OCI-LY7 (cell line): ENCODE measurements at regions not wholly inside any gene's neighbourhood (a gene's known extent, or its start where the extent isn't known, plus 50 kb on each side); places are given as distances from the start of the nearest gene placed in this dataset.

Experiments
- BruUV-seq: library from RNA; stranded (reverse); fragments of 400-500 nt; replicated peaks from 2 replicates; lab custom pipeline; 2021; lab: Mats Ljungman, UMichigan
- CTCF ChIA-PET: fragments of 300-600 bp; sonication (Branson Sonifier 250); formaldehyde crosslinking; loops from one replicate; lab custom pipeline; 2022; ENCODE audit warnings: antibody characterized with exemption; ENCODE audit not compliant: unreplicated experiment; lab: Charles Lee
- POLR2A ChIA-PET: fragments of 300-600 bp; sonication (Branson Sonifier 250); formaldehyde crosslinking; loops from one replicate; lab custom pipeline; 2022; ENCODE audit warnings: antibody characterized with exemption; lab: Charles Lee
- DNase-seq: peaks from one replicate; pipeline ENCODE4 v3.0.0-alpha.2; 2015; ENCODE audit warnings: low spot score
- H2AFZ ChIP-seq: fragments of 200-600 bp; sonication (generic), shearing (Covaris generic); 2 replicates; pipeline ENCODE4 v1.6.1; 2014; ENCODE audit warnings: mild to moderate bottlenecking, antibody characterized with exemption, low read length, moderate library complexity
- H3K27ac ChIP-seq: fragments of 200-600 bp; sonication (generic); 2 replicates; pipeline ENCODE4 v1.5.1; 2014; ENCODE audit warnings: mixed run types, low read depth, mild to moderate bottlenecking, moderate library complexity, low read length, inconsistent platforms; ENCODE audit not compliant: poor library complexity, severe bottlenecking
- H3K36me3 ChIP-seq: fragments of 200-600 bp; sonication (generic); 2 replicates; pipeline ENCODE4 v1.6.1; 2014; ENCODE audit warnings: mild to moderate bottlenecking, antibody characterized with exemption, low read length, moderate library complexity, mixed read lengths; ENCODE audit not compliant: insufficient read depth
- H3K4me1 ChIP-seq: fragments of 200-600 bp; sonication (generic); 2 replicates; pipeline ENCODE4 v1.5.1; 2014; ENCODE audit warnings: mild to moderate bottlenecking, low read length; ENCODE audit not compliant: insufficient read depth, poor library complexity, severe bottlenecking
- H3K4me2 ChIP-seq: fragments of 200-600 bp; sonication (generic); 2 replicates; pipeline ENCODE4 v1.6.1; 2014; ENCODE audit warnings: mild to moderate bottlenecking, low read length
- H3K4me3 ChIP-seq: fragments of 200-600 bp; sonication (generic); 2 replicates; pipeline ENCODE4 v1.5.1; 2014; ENCODE audit warnings: mild to moderate bottlenecking, low read depth, low read length; ENCODE audit not compliant: poor library complexity, severe bottlenecking
- H3K79me2 ChIP-seq: fragments of 200-600 bp; sonication (generic); 2 replicates; pipeline ENCODE4 v1.6.1; 2016; ENCODE audit warnings: low read depth, mild to moderate bottlenecking, low read length, moderate library complexity, mixed read lengths; ENCODE audit not compliant: insufficient read depth
- H3K9me2 ChIP-seq: fragments of 200-600 bp; sonication (generic); 2 replicates; pipeline ENCODE4 v1.6.1; 2016; ENCODE audit warnings: mild to moderate bottlenecking, low read length, mixed read lengths; ENCODE audit not compliant: insufficient read depth
- H3K9me3 ChIP-seq: fragments of 200-600 bp; sonication (generic); 2 replicates; pipeline ENCODE4 v1.6.1; 2014; ENCODE audit warnings: mild to moderate bottlenecking, mixed run types, low read length, mixed read lengths
- H4K20me1 ChIP-seq: fragments of 200-600 bp; sonication (generic); 2 replicates; pipeline ENCODE4 v1.6.1; 2014; ENCODE audit warnings: mild to moderate bottlenecking, antibody characterized with exemption, low read length, moderate library complexity, mixed read lengths; ENCODE audit not compliant: insufficient read depth
- EZH2phosphoT487 ChIP-seq: fragments of 200-600 bp; sonication (generic); IDR thresholded peaks from 2 replicates; pipeline ENCODE4 v1.6.1; 2018; ENCODE audit warnings: low read depth, borderline replicate concordance, mild to moderate bottlenecking, mixed run types, antibody characterized with exemption, low read length, moderate library complexity, mixed read lengths
- intact Hi-C: fragments of 100-400 bp; cut with micrococcal nuclease; formaldehyde crosslinking; loops from one replicate; pipeline ENCODE4 v1.10.0; 2022; ENCODE audit not compliant: unreplicated experiment
- TF ChIP-seq, protein P1 (sequence below): fragments of 200-600 bp; sonication (generic); conservative IDR thresholded peaks from 2 replicates; pipeline ENCODE4 v1.5.1; 2014; ENCODE audit warnings: mild to moderate bottlenecking, antibody characterized with exemption, low read length, moderate library complexity, mixed read lengths

DNA sequence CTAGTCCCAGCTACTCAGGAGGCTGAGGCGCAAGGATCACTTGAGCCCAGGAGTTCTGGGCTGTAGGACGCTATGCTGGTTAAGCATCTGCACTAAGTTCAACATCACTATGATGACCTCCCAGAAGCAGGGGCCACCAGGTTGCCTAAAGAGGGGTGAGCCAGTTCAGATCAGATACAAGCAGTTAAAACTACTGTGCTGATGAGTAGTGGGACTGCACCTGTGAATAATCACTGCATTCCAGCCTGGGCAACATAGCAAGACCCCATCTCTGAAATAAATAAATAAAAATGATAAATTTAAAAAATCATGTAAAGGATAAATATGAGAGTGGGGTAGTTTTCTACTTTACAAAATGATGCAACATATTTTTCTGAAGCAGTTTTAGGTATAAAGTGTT, 106.5 kb downstream of the TMEM170B start:
- TF ChIP-seq, protein P1, sequence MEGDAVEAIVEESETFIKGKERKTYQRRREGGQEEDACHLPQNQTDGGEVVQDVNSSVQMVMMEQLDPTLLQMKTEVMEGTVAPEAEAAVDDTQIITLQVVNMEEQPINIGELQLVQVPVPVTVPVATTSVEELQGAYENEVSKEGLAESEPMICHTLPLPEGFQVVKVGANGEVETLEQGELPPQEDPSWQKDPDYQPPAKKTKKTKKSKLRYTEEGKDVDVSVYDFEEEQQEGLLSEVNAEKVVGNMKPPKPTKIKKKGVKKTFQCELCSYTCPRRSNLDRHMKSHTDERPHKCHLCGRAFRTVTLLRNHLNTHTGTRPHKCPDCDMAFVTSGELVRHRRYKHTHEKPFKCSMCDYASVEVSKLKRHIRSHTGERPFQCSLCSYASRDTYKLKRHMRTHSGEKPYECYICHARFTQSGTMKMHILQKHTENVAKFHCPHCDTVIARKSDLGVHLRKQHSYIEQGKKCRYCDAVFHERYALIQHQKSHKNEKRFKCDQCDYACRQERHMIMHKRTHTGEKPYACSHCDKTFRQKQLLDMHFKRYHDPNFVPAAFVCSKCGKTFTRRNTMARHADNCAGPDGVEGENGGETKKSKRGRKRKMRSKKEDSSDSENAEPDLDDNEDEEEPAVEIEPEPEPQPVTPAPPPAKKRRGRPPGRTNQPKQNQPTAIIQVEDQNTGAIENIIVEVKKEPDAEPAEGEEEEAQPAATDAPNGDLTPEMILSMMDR: no peak
- no peak for TF ChIP-seq EZH2phosphoT487
- H3K4me2 ChIP-seq: no peak overlapping the region
- BruUV-seq: no TSS peak
- no peak overlapping the region for H3K4me3 ChIP-seq
- ChIA-PET POLR2A (no interaction called here), CTCF (no interaction called here)
- H3K4me1 ChIP-seq: no peaks in the 10 kb centered on the region
- no peaks in the 10 kb centered on the region for H3K36me3 ChIP-seq
- intact Hi-C loops: no loop called here
- no peak for DNase-seq
- no peak overlapping the region for H3K27ac ChIP-seq
- H2AFZ ChIP-seq: no peak overlapping the region
- H4K20me1 ChIP-seq: no peaks in the 10 kb centered on the region
- H3K9me3 ChIP-seq: no peaks in the 10 kb centered on the region
- H3K9me2 ChIP-seq: no peaks in the 10 kb centered on the region
- H3K79me2 ChIP-seq: no peaks in the 10 kb centered on the region

DNA sequence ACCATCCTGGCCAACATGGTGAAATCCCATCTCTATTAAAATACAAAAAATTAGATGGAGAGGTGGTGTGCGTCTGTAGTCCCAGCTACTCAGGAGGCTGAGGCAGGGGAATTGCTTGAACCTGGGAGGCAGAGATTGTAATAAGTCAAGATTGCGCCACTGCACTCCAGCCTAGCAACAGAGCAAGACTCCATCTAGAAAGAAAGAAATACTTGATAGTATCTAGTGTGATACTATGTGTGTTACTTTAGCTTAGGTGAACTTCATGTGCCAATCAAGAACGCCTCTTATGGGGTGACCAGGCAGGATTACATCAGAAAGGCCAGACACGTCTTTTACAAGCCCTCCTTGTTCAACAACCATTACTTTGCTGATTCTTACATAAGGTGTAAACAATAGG, 107.1 kb downstream of the TMEM170B start:
- POLR2A ChIA-PET: interaction anchor here (0.6 kb wide), 1 partner anchor 1073 kb away, joined by 3 read pairs; no protein-coding TSS in a partner anchor
- no peak overlapping the region for H3K4me2 ChIP-seq
- intact Hi-C loops: no loop called here
- H3K4me3 ChIP-seq: no peak overlapping the region
- H3K79me2 ChIP-seq: no peaks in the 10 kb centered on the region
- H2AFZ ChIP-seq: no peak overlapping the region
- H3K9me2 ChIP-seq: no peaks in the 10 kb centered on the region
- CTCF ChIA-PET: no interaction called here
- H4K20me1 ChIP-seq: no peaks in the 10 kb centered on the region
- no TSS peak for BruUV-seq
- no peaks in the 10 kb centered on the region for H3K36me3 ChIP-seq
- H3K9me3 ChIP-seq: no peaks in the 10 kb centered on the region
- no peak for DNase-seq
- H3K4me1 ChIP-seq: no peaks in the 10 kb centered on the region
- no peak overlapping the region for H3K27ac ChIP-seq
- no peak for TF ChIP-seq EZH2phosphoT487
- TF ChIP-seq, protein P1: no peak

DNA sequence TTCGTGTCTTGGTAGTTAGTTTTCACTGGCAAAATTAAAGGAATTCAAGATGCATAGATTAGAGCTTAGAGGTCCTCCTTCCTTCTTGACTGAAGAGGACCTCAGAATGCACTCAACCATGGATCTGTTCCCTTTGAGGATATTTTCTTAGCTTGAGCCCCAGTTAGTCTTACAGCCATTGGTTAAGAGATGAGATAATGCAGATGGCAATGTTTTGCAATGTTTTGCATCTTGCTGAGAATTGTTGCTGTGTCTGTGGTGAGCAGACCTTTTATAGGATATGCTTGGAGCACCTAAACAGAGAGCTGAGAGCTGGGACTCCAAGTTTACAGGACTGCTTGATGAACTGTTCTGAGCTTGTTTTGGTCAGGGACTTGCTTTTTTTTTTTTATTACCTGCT, 107.5 kb downstream of the TMEM170B start:
- Histone ChIP-seq H3K4me2 (no peak overlapping the region), H3K79me2 (no peaks in the 10 kb centered on the region), H4K20me1 (no peaks in the 10 kb centered on the region), H3K9me2 (no peaks in the 10 kb centered on the region), H3K27ac (no peak overlapping the region), H3K4me3 (no peak overlapping the region), H3K36me3 (no peaks in the 10 kb centered on the region), H3K4me1 (no peaks in the 10 kb centered on the region), H2AFZ (no peak overlapping the region), H3K9me3 (no peaks in the 10 kb centered on the region)
- no peak for DNase-seq
- TF ChIP-seq, protein P1: no peak
- no peak for TF ChIP-seq EZH2phosphoT487
- ChIA-PET POLR2A (interaction anchor here (0.6 to 0.7 kb wide), 2 partner anchors 311 to 1073 kb away, joined by 3 read pairs; no protein-coding TSS in a partner anchor), CTCF (no interaction called here)
- no TSS peak for BruUV-seq
- intact Hi-C loops: no loop called here
